Chondrocyte (in vitro differentiated cells): ENCODE measurements at regions not wholly inside any gene's neighbourhood (a gene's known extent, or its start where the extent isn't known, plus 50 kb on each side); places are given as distances from the start of the nearest gene placed in this dataset.
"Not testable (repeated sequence)": the region's sequence is repeated elsewhere in the genome, so short reads cannot be mapped to it uniquely, and the experiment has no call there.

Experiments
- DNase-seq: peaks from one replicate; pipeline ENCODE4 v3.0.0; 2021; ENCODE audit warnings: mixed read lengths, low spot score
- H3K27ac Mint-ChIP-seq: one replicate; pipeline ENCODE4 v1.8.0; 2021; ENCODE audit warnings: mild to moderate bottlenecking, moderate library complexity, mixed read lengths; ENCODE audit not compliant: unreplicated experiment
- H3K27me3 Mint-ChIP-seq: 2 replicates; pipeline ENCODE4 v1.8.0; 2021; ENCODE audit warnings: low read depth, mixed read lengths
- H3K36me3 Mint-ChIP-seq: 2 replicates; pipeline ENCODE4 v1.8.0; 2021; ENCODE audit warnings: low read depth, mixed read lengths
- H3K4me1 Mint-ChIP-seq: 2 replicates; pipeline ENCODE4 v1.8.0; 2021; ENCODE audit warnings: low read depth, mild to moderate bottlenecking, mixed read lengths
- H3K4me3 Mint-ChIP-seq: one replicate; pipeline ENCODE4 v1.8.0; 2021; ENCODE audit warnings: mild to moderate bottlenecking, moderate library complexity, mixed read lengths; ENCODE audit not compliant: unreplicated experiment
- H3K9me3 Mint-ChIP-seq: 2 replicates; pipeline ENCODE4 v1.8.0; 2021; ENCODE audit warnings: low read depth, mixed read lengths
- TF ChIP-seq, protein P1 (sequence below): fragments of 200-600 bp; sonication (generic); IDR thresholded peaks from 2 replicates; pipeline ENCODE4 v1.5.0; 2021; ENCODE audit warnings: antibody characterized with exemption, mild to moderate bottlenecking, moderate library complexity

DNA sequence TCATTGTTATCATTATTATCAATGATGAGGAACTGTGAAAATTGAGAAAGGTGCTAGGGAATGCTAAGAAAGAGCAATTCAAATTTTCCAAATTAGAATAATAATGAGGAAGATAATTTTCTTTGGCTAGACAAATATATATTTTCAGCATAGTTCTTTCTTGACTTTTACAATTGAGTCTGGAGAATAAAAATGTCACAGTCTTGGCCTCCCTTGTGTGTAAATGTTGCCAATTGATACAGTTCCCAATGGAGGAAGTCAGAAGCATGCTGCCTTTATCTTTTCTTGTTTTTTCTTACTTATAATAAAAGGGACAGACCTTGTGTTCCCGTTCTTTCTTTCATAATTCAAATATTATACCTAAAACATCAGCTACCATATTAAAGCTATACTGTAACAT is 774.4 kb downstream of the SI start:
- Mint-ChIP-seq H3K27ac (no peak overlapping the region), H3K27me3 (no peaks in the 10 kb centered on the region), H3K4me3 (no peak overlapping the region), H3K9me3 (peaks cover 5% of the 10 kb centered on the region), H3K4me1 (no peaks in the 10 kb centered on the region), H3K36me3 (no peaks in the 10 kb centered on the region)
- TF ChIP-seq, protein P1, sequence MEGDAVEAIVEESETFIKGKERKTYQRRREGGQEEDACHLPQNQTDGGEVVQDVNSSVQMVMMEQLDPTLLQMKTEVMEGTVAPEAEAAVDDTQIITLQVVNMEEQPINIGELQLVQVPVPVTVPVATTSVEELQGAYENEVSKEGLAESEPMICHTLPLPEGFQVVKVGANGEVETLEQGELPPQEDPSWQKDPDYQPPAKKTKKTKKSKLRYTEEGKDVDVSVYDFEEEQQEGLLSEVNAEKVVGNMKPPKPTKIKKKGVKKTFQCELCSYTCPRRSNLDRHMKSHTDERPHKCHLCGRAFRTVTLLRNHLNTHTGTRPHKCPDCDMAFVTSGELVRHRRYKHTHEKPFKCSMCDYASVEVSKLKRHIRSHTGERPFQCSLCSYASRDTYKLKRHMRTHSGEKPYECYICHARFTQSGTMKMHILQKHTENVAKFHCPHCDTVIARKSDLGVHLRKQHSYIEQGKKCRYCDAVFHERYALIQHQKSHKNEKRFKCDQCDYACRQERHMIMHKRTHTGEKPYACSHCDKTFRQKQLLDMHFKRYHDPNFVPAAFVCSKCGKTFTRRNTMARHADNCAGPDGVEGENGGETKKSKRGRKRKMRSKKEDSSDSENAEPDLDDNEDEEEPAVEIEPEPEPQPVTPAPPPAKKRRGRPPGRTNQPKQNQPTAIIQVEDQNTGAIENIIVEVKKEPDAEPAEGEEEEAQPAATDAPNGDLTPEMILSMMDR, result no peak
- no peak for DNase-seq

DNA sequence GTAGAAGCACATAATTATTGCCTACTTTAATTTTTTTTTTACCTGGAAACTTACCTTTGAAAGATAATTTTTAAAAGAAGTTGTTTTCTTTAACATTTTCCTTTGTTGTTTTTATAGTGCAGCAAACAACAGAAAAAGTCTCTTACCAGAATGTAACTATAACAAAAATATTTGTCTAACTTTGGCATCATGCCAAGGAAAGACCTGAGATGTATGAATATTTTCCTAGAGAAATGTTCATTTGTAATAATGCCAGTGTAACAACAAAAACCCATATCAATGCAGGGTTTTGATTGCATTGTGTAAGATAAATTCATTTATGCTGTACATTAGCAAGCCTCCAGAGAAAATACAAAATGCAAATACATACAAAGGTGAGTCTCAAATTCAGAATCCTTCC is 775.7 kb downstream of the SI start:
- H3K27ac Mint-ChIP-seq, result no peak overlapping the region
- no peak overlapping the region for H3K4me3 Mint-ChIP-seq
- TF ChIP-seq, protein P1, result no peak
- no peaks in the 10 kb centered on the region for H3K4me1 Mint-ChIP-seq
- peaks cover 5% of the 10 kb centered on the region for H3K9me3 Mint-ChIP-seq
- H3K27me3 Mint-ChIP-seq, result no peaks in the 10 kb centered on the region
- no peaks in the 10 kb centered on the region for H3K36me3 Mint-ChIP-seq
- DNase-seq, result no peak

DNA sequence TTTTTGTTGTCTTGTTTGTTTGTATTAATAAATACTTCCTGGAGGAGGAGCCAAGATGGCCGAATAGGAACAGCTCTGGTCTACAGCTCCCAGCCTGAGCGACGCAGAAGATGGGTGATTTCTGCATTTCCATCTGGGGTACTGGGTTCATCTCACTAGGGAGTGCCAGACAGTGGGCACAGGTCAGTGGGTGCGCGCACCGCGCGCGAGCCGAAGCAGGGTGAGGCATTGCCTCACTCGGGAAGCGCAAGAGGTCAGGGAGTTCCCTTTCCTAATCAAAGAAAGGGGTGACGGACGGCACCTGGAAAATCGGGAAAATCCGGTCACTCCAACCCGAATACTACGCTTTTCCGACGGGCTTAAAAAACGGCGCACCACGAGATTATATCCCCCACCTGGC is 786.8 kb downstream of the SI start:
- not testable (repeated sequence) for H3K27ac Mint-ChIP-seq, H3K4me3 Mint-ChIP-seq, H3K27me3 Mint-ChIP-seq, H3K4me1 Mint-ChIP-seq, H3K9me3 Mint-ChIP-seq, H3K36me3 Mint-ChIP-seq
- peak; percentile 37 for DNase-seq

DNA sequence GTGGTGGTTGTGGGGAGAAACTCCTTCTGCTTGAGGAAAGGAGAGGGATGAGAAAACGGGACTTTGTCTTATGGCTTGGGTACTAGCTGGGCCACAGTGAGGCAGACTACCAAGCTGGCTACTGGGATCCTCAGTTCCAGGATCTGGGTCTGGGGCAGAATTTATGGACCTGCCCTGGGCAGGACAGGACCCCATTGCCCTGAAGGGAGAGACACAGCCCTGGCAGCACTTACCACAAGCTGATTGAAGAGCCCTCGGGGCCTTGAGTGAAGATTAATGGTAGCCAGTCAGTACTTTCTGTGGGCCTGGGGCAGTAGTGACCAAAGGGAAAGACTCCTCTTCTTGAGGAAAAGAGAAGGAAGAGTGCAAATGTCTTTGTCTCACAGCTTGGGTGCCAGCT is 799.7 kb downstream of the SI start:
- no peak overlapping the region for H3K27ac Mint-ChIP-seq
- no peaks in the 10 kb centered on the region for H3K4me1 Mint-ChIP-seq
- H3K9me3 Mint-ChIP-seq, result peaks cover 33% of the 10 kb centered on the region
- TF ChIP-seq, protein P1, result no peak
- peak; percentile 22 for DNase-seq
- peaks cover 5% of the 10 kb centered on the region for H3K36me3 Mint-ChIP-seq
- no peak overlapping the region for H3K4me3 Mint-ChIP-seq
- H3K27me3 Mint-ChIP-seq, result peaks cover 2% of the 10 kb centered on the region

DNA sequence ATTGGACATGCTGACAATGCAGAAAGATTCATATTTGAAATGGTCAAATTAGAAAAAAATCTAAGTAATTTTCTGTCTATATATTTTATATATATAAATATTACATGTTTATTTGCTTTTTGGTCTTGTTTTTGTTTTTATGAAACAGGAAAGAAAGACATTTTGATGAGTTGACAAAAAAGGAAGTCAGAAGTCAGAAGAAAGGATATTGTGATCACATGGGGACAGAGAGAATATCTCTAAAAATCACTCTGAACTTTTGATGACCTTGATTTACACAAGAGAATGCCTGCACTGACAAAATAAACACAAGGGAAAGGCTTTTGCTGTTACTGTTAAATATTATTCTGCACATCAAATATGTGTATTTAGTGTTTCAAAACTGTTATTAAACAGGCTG is 811.2 kb downstream of the SI start:
- Mint-ChIP-seq H3K4me3 (no peak overlapping the region), H3K36me3 (no peaks in the 10 kb centered on the region), H3K27me3 (no peaks in the 10 kb centered on the region), H3K9me3 (peaks cover 6% of the 10 kb centered on the region), H3K4me1 (no peaks in the 10 kb centered on the region), H3K27ac (no peak overlapping the region)
- TF ChIP-seq, protein P1, result no peak
- no peak for DNase-seq

DNA sequence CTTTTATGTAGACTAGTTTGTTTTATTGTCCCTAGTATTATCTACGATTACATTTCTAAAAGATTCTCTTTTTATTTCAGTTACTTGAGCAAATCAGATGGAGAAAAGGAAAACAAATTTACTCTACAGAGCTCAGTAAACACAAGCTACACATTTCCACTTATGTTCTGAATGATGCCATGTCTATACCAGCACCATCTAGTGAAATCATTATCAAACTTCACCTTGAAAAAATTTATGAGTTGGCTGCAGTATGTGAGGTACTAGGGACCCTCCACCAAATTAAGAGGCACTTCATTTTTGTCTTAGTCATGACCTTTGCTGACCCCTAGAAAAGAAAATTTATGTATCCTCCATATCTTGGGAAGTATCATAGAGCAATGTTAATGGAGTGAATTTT is 827.4 kb downstream of the SI start:
- TF ChIP-seq, protein P1, result peak; percentile 28
- DNase-seq, result no peak
- no peaks in the 10 kb centered on the region for H3K4me1 Mint-ChIP-seq
- H3K4me3 Mint-ChIP-seq, result no peak overlapping the region
- no peak overlapping the region for H3K27ac Mint-ChIP-seq
- H3K9me3 Mint-ChIP-seq, result no peaks in the 10 kb centered on the region
- peaks cover 2% of the 10 kb centered on the region for H3K27me3 Mint-ChIP-seq
- H3K36me3 Mint-ChIP-seq, result no peaks in the 10 kb centered on the region
